Stimulated activated CD4-positive, alpha-beta T cell treated with anti-CD3 and anti-CD28 coated beads, Interleukin-15, amount 100 ng/mL, for 48 hours (primary cell): ENCODE measurements at regions not wholly inside any gene's neighbourhood (a gene's known extent, or its start where the extent isn't known, plus 50 kb on each side); places are given as distances from the start of the nearest gene placed in this dataset.

Experiments
- DNase-seq, 2 donors: peaks; one replicate each; pipeline ENCODE4 v3.0.0-alpha.2; 2020; ENCODE audit warnings: low read depth in 2 of 2

DNA sequence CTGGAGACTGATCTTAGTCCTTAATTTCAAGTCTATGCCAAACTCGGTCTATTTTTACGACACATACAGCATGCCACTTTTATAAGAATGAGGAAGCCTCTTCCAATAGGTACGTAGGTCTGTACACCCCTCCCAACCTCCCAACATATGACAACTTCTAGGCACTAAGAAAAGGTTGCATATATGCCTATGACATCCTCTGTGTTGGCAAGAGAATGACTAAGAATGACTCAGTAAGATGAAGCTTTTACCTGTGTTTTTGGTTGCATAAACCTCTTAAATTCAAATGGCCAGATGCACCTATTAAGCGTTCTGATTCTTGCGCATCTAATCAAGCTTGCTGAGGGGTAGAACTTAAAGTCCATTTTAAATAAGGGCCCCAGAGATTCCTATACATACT is 586.4 kb upstream of the ZEB2 start:
- no peak for DNase-seq

DNA sequence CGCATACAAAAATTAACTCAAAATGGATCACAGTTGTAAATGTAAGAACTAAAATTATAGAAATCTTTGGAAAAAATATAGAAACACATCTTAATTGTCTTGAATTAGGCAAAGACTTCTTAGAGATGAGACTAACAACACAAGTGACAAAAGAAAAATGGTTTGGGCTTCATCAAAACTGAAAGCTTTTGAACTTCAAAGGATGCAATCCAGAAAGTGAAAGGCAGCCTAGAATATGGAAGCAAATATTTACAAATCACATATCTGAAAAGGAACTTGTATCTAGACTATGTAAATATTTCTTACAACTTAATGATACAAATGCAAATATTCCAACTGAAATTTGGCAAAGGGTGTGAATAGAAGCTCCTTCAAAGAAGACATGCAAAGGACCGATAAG is 582.8 kb upstream of the ZEB2 start:
- DNase-seq: no peak

- DNase-seq: no peak
Observed at GRCh38 chr2:145100301-145100700, 580.4 kb upstream of the ZEB2 start.

GRCh38 chr2:145096582-145096981 is 576.7 kb upstream of the ZEB2 start:
- no peak for DNase-seq

DNA sequence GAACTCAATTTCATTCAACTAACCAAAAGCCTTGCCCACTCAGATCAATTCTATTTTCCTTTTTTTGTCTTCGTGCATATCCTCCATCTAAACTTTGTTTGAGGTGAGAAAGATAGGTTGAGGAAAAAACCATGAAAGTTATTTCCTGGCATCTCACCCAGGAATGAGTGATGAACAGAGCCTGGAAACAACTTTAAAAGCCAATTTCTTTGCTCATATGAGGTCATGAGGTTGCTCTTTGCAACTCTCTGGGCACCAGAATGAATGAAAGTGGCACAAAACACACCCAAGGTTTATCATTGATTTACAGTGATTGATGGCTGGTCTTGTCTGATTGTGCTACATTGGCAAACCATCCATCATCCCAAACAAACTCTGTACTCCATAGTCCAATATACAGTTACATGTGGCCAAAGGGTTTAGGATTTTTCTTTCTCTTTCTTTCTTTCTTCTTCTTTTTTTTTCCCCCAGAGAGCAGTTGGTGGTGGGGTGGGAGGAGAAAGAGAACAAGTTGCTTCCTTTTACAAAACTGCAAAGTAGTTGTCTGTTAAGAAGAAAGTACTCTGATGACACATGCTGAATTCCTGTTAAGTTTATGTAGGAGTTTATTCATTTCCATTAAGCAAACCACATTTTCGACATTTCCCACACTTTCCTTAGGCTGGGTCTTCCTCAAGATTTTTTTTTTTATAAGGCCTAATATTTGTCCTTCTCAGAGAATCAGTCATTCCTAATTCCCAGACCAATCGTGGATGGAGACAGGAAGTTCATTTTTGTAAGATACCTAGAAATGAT is 575.9 kb upstream of the ZEB2 start:
- no peak for DNase-seq

DNA sequence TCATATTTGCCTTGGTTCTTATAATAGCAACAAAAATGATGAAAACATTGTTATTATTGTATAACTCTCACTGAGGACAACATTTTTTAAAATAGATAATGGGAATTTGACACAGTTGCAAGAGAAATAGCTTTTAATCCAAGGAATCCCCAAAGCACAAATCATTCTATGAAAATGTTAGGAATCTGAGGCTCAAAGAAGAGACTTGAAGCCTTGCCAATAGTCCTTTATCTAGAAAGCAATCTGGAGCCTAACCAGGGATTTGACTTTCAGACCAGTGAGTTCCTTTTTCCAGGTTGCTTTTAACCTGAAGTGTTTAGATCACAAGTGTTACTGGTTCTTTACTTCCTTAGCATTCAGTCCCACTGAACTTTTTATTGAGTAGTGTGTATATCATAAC is 574.5 kb upstream of the ZEB2 start:
- DNase-seq: no peak

GRCh38 chr2:145091967-145092366 is 572.0 kb upstream of the ZEB2 start:
- no peak for DNase-seq

DNA sequence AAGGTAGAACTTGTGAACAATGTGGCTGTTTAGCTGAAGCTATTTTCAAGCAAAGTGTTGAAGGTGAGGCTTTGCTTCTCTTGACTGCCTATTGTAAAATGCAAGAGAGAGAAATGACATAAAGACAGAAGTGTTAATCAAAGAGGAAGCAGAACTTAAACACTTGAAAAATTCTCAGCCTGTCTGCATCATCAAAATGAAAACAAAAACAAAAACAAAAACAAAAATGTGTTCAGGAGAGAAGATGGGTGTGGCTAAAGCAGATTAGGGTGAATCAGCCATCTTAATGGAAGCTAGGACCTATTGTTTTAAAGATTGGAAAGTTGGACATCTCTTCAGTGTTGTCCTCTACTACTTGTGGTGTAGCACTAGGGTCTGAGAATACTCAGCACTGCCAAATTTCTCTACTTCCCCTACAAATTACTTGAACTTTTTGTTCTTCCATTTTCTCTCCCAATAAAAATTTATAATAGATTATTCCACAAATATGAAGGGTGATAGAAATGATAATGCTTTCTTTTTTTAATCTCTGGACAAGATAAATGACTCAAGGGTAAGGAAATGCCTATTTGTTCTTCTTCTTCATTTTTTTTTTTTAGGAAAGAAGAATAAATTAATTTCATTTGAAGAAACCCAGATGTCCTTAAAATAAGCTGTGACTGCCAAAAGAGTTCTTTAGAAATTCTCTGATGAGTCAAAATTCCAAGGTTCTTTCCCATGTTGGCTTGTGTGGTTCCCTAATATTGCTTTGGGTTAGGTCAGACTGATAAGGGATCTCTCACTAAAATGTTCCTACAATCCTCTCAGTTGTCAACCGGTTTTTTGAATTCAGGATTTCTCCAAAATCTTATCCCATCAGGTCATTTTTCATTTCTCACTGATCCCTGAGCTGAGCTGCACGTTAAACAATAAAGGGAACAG is 571.2 kb upstream of the ZEB2 start:
- no peak for DNase-seq

DNA sequence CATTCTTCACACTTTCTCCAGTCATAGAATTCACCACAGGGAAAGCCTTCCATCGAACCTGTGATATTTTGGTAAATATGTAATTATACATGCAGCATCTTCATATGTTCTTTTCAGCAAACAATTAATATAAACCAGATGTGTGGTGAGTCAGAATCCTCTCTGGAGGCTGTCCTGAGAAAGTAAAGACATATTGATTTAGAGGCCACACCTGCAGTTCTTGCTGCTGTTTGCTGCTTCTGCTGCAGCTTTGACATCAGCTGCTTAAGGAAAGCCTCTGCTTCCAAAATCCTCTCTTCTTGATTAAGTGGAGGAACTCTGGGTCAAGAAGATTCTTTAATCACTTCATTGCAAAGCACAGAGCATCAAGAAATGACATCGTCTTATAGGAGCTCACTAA is 568.8 kb upstream of the ZEB2 start:
- DNase-seq: no peak

- DNase-seq: no peak
Observed at GRCh38 chr2:145086910-145087309, 567.0 kb upstream of the ZEB2 start.

- DNase-seq: no peak
Observed at GRCh38 chr2:145085612-145086011, 565.7 kb upstream of the ZEB2 start.

DNA sequence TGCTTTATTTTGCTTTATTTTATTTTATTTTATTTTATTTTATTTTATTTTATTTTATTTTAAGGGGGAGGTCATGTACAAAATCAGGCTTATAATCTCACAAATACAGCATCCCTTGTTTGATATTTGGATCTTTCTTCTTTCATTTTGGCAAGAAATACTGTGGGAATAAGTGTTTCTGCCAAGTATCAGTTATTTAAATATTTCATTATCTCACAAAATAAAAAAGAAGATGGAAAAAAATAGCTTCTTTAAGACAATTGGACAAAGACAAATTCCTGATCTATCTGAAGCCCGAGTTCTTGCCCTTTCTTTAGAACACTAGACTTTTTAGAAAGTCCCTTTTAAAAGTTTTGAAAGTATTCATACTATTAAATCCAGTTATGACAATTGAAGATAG is 560.5 kb upstream of the ZEB2 start:
- no peak for DNase-seq

DNA sequence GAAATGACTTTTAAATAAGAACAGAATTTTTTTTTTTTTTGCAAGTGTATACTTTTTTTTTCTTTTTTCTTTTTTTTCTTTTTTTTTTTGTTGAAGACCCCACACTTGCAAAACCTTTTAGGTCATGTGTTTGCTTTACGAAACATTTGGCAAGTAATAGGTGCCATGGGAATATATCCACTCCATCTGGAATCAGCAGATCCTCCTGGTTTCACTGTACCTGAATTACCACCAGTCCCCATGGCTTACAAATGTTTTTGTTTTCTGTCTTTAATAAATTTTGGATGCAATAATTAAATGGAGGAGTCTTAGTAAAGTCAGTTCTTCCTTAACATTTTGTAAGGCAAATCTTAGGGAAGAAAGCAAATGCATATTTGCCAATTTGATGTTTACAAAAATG is 559.7 kb upstream of the ZEB2 start:
- no peak for DNase-seq

GRCh38 chr2:145078923-145079322 is 559.0 kb upstream of the ZEB2 start:
- DNase-seq: no peak

DNA sequence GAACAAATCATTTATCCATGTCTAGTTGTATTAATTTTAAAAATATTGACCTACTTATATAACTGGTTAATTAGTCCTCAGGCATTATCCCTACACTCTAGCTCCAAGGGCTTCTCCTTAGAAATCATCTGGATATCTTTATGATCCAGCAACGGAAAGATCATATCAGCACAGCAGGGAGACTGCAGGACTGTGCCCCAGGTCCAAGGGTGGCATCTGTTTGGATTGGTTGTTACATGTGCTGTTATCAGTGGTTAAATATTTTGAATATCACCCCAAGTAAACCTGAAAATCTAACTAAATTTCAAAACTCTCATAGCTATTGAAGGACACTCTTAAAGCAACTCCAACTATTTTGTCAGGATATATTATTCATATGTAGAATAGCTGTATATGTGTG is 556.2 kb upstream of the ZEB2 start:
- DNase-seq: no peak

DNA sequence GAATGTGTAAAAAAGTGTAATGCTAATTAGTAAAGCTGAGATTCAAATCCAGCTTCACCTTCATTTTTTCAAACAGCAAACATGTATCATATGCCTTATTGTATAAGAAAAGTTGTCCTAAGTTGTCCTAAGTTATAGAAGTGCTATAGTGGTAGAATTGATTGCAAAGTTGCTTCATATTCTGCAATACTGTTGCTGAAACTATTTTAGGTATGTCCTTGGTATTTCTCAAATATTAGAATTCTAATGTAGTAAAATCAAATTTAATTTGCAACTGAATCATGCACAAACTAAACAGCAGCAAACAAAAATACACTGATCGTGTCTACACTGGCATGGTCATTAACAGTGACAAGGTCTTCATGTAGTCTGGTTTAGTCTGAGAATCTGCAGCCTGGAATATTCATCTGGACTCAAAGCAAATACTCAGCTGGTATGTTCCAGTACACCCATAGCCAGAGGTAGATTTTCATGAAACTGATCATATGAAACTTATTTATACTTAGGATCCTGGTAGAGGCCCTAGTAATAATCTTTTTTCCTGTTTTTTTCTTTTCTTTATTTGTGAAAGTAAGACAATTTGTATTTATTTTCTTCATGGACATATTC is 555.6 kb upstream of the ZEB2 start:
- no peak for DNase-seq

- DNase-seq: no peak
Observed at GRCh38 chr2:145070703-145071102, 550.8 kb upstream of the ZEB2 start.

GRCh38 chr2:145068509-145068908 is 548.6 kb upstream of the ZEB2 start:
- no peak for DNase-seq

GRCh38 chr2:145067549-145068030 is 547.7 kb upstream of the ZEB2 start:
- no peak for DNase-seq

DNA sequence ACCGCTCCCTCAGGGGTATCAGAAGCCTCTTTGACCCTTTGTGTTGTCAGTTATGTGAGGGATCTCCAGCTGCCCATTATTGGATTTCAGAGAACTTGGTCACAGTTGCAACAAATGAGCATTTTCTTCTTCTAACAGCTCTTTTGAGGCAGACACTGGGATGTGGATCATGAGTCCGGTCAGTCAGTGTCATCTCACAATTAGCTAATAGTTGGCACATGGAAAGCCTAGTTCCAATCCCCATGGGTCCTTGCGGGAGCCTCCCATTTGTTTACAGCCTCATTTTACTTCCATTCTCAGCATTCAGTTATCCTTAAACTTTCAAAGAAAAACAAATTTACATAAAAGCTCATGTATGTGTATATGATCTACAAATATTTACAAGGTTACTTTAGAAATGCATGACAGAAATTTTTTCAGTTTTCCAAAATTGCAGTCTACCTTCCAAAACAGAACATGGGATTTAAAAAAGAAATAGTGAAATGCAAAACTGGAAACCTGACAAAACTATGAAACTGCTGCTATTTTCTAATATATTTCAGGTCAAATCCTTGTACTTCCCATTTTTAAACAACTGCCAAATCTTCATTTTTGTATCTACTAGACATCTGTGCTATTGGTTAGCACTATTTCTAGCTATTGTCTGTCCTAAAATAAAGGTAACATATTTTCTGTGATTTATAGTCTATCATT is 547.1 kb upstream of the ZEB2 start:
- no peak for DNase-seq

GRCh38 chr2:145066151-145066661 is 546.3 kb upstream of the ZEB2 start:
- DNase-seq: no peak

DNA sequence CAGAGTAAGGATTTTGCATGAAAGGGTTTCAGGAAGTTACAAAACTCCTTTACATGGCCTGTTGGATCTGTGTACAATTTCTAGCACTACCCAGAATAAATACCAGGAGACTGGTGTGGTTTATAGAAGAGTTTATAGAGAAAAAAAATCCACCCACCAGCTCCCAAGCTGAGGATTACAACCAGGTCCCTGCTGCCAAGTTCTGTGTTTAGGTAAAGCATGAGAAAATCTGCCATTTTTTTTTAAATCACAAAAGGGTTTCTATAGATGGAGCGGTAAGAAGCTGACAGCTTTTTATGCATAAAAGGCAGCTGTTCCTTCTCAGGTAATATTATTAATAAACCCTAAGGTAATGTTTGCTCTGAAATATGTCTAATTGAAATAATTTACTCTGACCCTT is 545.4 kb upstream of the ZEB2 start:
- no peak for DNase-seq
